Thymus (tissue), 11 donors: ENCODE measurements at regions not wholly inside any gene's neighbourhood (a gene's known extent, or its start where the extent isn't known, plus 50 kb on each side); places are given as distances from the start of the nearest gene placed in this dataset.
"Not testable (repeated sequence)": the region's sequence is repeated elsewhere in the genome, so short reads cannot be mapped to it uniquely, and the experiment has no call there.

Source experiments
- DNase-seq, 9 donors: peaks; one replicate each; pipeline ENCODE4 v3.0.0-alpha.2; 2013; ENCODE audit warnings: low spot score in 9 of 9, low read depth in 6 of 9, missing footprints in 1 of 9
- H3K27ac ChIP-seq, 2 donors: one replicate each; pipeline ENCODE4 v1.5.1; 2013; ENCODE audit warnings: control low read depth in 1 of 2, low read depth in 1 of 2, low read length in 1 of 2, mild to moderate bottlenecking in 1 of 2, moderate library complexity in 1 of 2
- H3K27me3 ChIP-seq, 2 donors: one replicate each; pipeline ENCODE4 v1.5.1; 2013; ENCODE audit warnings: low read length in 1 of 2; ENCODE audit not compliant: control insufficient read depth in 2 of 2, insufficient read depth in 1 of 2
- H3K36me3 ChIP-seq, 2 donors: one replicate each; pipeline ENCODE4 v1.5.1; 2013; ENCODE audit warnings: low read length in 1 of 2, mild to moderate bottlenecking in 1 of 2, moderate library complexity in 1 of 2; ENCODE audit not compliant: control insufficient read depth in 2 of 2, insufficient read depth in 2 of 2
- H3K4me1 ChIP-seq, 2 donors: one replicate each; pipeline ENCODE4 v1.5.1; 2013; ENCODE audit warnings: low read length in 2 of 2; ENCODE audit not compliant: control insufficient read depth in 2 of 2, insufficient read depth in 2 of 2
- H3K4me3 ChIP-seq, 2 donors: one replicate each; pipeline ENCODE4 v1.5.1; 2013; ENCODE audit warnings: low read length in 2 of 2, control low read depth in 1 of 2, mild to moderate bottlenecking in 1 of 2
- H3K9me3 ChIP-seq, 2 donors: one replicate each; pipeline ENCODE4 v1.5.1; 2013; ENCODE audit warnings: low read length in 1 of 2, mild to moderate bottlenecking in 1 of 2; ENCODE audit not compliant: control insufficient read depth in 2 of 2, insufficient read depth in 1 of 2
- WGBS: extraction: QIAGEN DNeasy Blood & Tissue Kit; methylation state at CpG from one replicate; pipeline ENCODE4 v1.1.7; 2013; 5-methylcytosine and 5-hydroxymethylcytosine counted together
- donor health status: healthy.

DNA sequence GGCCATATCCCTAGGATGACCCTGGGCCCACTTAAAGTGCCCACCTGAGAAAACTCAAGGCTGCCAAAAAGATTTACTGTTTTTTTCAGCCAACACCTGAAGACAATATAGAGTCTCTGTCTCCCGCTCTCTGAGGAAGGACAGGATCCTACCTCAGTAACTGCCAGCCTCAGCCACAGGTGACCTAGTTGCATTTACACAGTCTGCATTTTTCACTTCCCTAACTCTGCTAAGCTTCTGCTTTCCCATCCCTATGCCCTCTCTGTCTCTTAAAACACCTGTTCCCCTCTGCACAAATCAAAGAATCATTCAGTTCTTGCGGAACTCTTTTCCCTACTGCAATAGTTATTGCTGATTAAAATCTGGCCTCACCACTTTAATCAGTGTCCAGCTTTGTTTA is 609.5 kb downstream of the UQCRFS1 start:
- peak in 4 of 9 donors; percentile 50 to 74 (median 55) for DNase-seq
- H3K27ac ChIP-seq: peak overlapping the region in 1 of 2 donors; percentile 89
- no peaks in the 10 kb centered on the region for H3K27me3 ChIP-seq
- WGBS: 36% methylated on average over 2 of the region's 2 CpGs
- H3K9me3 ChIP-seq: peaks cover 10 to 20% of the 10 kb centered on the region in 2 donors
- H3K4me1 ChIP-seq: peaks cover 49 to 77% of the 10 kb centered on the region in 2 donors
- H3K36me3 ChIP-seq: no peaks in the 10 kb centered on the region
- no peak overlapping the region for H3K4me3 ChIP-seq

DNA sequence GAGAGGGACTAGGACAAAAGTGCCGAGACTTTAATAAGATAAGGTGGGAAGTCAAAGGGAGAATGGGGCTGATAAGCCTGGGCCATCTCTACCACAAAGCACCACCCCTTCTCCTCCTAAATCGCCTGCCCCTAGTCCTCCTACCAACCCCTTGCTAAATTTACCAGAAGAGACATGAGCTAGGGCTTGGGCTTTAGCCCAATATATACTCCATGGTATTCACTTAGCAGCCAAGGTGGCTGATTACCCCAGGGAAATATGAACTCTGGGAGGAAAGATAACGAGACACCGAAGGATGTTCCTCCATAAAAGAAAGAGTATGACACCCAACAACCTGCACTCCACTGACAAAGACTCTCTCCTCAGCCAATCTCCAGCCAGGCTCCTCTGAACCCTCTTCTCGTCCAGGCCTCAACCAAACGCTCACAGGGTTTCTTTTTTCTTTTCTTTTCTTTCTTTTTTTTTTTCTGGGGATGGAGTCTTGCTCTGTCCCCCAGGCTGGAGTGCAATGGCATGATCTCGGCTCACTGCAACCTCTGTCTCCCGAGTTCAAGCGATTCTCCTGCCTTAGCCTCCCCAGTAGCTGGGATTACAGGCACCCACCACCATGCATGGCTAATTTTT is 610.2 kb downstream of the UQCRFS1 start:
- 96% methylated on average over 9 of the region's 9 CpGs for WGBS
- H3K4me3 ChIP-seq: no peak overlapping the region
- no peak for DNase-seq
- no peaks in the 10 kb centered on the region for H3K36me3 ChIP-seq
- H3K27ac ChIP-seq: peak overlapping the region in 1 of 2 donors; percentile 89
- H3K9me3 ChIP-seq: peaks cover 10 to 17% of the 10 kb centered on the region in 2 donors
- H3K27me3 ChIP-seq: no peaks in the 10 kb centered on the region
- H3K4me1 ChIP-seq: peaks cover 49 to 77% of the 10 kb centered on the region in 2 donors

DNA sequence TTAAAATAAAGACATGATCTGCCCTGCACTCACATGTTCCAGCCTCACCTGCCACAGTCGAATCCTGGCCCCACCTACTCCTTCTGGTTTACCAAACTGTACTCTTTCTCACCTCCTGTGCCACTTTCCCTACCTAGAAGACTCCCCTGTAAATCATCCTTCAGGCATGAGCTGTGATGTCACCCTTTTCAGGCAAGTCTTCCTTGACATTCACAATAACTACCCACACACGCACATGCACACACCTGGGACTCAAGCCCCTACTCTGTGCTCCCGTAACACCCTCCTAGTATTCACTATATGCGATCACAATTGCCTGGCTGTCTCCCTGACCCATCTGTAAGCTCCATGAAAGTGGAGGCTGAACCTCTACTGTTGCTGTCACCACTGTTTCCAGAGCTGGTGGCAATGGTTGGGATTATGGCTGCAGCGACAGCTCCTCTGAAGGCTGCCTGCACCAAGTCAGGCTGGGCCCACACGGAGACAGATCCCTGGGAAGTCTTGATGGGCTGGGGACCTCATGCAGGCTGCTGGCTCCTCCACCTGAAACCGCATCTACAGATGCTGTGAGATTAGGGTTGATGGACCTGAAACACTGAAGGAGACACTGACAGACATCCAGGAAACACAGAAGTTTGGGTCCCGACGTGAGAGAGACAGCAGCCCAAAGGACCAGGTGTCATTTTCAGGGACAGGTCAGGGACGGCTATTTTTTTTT is 611.1 kb downstream of the UQCRFS1 start:
- Histone ChIP-seq H3K4me3 (no peak overlapping the region), H3K36me3 (no peaks in the 10 kb centered on the region), H3K27me3 (no peaks in the 10 kb centered on the region), H3K9me3 (peaks cover 8% of the 10 kb centered on the region in 2 donors), H3K27ac (peak overlapping the region; percentile 25 to 89), H3K4me1 (peaks cover 53 to 83% of the 10 kb centered on the region in 2 donors)
- no peak for DNase-seq
- WGBS: 89% methylated on average over 10 of the region's 10 CpGs

GRCh38 chr19:28598861-28599260 is 614.1 kb downstream of the UQCRFS1 start:
- peaks cover 55 to 82% of the 10 kb centered on the region in 2 donors for H3K4me1 ChIP-seq
- no peaks in the 10 kb centered on the region for H3K27me3 ChIP-seq
- H3K27ac ChIP-seq: peak overlapping the region in 1 of 2 donors; percentile 48
- no peaks in the 10 kb centered on the region for H3K36me3 ChIP-seq
- DNase-seq: no peak
- H3K9me3 ChIP-seq: no peaks in the 10 kb centered on the region
- WGBS: 92% methylated on average over 3 of the region's 3 CpGs
- H3K4me3 ChIP-seq: no peak overlapping the region

DNA sequence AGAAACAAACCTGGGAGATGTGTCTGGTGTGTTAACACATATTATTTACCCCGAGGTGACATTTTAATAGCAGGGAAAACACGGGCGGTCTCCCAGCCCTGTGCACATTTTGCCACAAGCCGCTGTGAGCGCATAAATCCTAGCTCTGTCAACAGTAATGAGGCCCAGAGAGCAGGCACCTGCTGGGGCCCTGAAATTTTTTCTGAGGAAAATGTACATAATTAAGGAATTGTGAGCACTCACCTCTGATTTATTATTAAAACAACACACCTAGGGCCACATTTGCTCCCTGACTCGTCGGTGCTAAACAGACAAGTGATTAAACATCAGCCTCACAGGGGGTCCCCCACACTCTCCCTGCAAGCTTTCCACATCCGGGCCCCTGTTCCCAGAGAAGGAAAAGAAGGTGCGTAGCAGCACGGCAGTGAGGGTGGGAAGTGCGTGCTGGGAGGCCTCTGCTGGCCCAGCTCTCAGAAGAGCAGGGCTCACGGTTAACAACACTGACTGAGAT is 616.3 kb downstream of the UQCRFS1 start:
- Histone ChIP-seq H3K36me3 (no peaks in the 10 kb centered on the region), H3K9me3 (no peaks in the 10 kb centered on the region), H3K27ac (no peak overlapping the region), H3K27me3 (no peaks in the 10 kb centered on the region), H3K4me1 (peaks cover 43 to 75% of the 10 kb centered on the region in 2 donors), H3K4me3 (no peak overlapping the region)
- WGBS: 92% methylated on average over 12 of the region's 12 CpGs
- no peak for DNase-seq

DNA sequence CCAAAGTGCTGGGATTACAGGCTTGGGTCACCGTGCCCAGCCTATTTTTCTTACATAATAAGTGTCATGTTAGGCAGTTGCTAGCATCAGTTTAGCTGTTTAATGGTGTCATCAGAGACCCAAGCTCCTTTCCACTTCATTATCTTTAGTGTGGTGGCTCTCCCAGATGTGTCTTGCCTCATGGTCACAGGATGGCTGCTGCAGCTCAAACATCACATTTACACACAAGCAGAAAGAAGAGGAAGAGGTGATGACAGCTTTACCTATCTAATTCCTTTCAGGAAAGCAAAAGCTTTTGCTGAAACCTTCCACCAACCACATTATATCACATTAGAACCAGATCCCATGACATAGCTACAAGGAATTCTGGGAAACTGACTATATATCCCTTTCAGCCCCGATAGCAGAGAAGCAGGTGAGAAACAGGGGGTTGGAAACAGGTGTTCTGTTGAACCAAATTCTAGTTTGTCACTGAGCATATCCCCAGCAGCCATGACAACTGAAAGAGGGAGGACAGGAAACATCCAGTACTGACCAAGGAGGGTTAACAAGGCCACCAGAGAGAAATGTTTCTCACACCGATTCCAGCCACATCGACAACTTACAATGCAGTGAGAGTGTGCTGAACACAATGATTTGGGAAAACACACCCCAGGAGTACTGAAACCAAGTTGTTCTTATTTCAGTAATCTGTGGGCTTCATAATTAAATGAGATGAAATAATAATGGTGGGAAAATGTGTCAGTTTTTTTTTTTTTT is 617.0 kb downstream of the UQCRFS1 start:
- Histone ChIP-seq H3K27ac (no peak overlapping the region), H3K4me3 (no peak overlapping the region), H3K4me1 (peaks cover 43 to 75% of the 10 kb centered on the region in 2 donors), H3K9me3 (no peaks in the 10 kb centered on the region), H3K27me3 (no peaks in the 10 kb centered on the region), H3K36me3 (no peaks in the 10 kb centered on the region)
- WGBS: 96% methylated on average over 4 of the region's 4 CpGs
- no peak for DNase-seq

DNA sequence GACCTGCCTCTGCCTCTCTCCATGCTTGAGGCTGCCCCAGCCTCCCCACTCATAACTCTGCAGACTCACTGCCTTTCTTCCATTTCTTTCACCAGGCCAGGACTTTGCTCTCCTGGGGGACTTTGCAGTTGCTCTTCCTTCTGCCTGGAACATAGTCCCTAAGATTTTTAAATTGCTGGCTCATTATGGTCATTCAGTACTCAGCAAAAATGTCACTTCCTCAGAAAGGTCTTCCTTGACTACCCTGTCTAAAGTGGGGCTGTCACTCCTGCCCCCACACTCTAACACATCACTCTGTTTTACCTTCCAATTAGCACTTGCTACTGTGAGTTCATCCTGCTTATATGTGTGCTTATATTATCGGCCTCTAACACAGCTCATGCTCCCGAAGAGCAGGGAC is 618.2 kb downstream of the UQCRFS1 start:
- WGBS: 96% methylated on average over 2 of the region's 2 CpGs

DNA sequence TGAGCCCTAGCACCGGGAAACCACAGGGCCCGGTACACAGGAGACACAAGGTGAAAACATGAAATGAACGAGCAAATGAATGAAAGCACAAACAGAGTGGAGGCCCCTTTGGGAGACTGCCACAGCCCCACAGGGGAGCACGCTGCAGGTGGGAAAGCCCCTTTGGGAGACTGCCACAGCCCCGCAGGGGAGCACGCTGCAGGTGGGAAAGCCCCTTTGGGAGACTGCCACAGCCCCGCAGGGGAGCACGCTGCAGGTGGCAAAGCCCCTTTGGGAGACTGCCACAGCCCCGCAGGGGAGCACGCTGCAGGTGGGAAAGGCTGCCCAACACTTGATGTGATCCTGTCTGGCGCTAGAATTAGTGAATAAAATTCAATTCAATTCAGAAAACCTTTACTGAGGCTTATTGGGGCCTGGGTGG is 623.0 kb downstream of the UQCRFS1 start:
- not testable (repeated sequence) for H3K4me3 ChIP-seq, H3K9me3 ChIP-seq, H3K27me3 ChIP-seq, H3K36me3 ChIP-seq
- Histone ChIP-seq H3K4me1 (peaks cover 68 to 87% of the 10 kb centered on the region in 2 donors), H3K27ac (peak overlapping the region in 1 of 2 donors; percentile 89)
- 9% methylated on average over 11 of the region's 11 CpGs for WGBS
- DNase-seq: peak in 4 of 9 donors; percentile 40 to 72 (median 46)

More for the DNA sequence above, 618.2 kb downstream of the UQCRFS1 start:
- no peaks in the 10 kb centered on the region for H3K9me3 ChIP-seq
- H3K4me1 ChIP-seq: peaks cover 48 to 75% of the 10 kb centered on the region in 2 donors
- H3K27me3 ChIP-seq: no peaks in the 10 kb centered on the region
- DNase-seq: no peak
- H3K27ac ChIP-seq: no peak overlapping the region
- no peak overlapping the region for H3K4me3 ChIP-seq
- H3K36me3 ChIP-seq: no peaks in the 10 kb centered on the region
